Erythroblast (primary cell): ENCODE measurements at regions not wholly inside any gene's neighbourhood (a gene's known extent, or its start where the extent isn't known, plus 50 kb on each side); places are given as distances from the start of the nearest gene placed in this dataset.

Experiments
- GATA1 ChIP-seq: IDR thresholded peaks from 2 replicates; pipeline ENCODE4 v1.6.1; 2011; ENCODE audit warnings: low read depth, mild to moderate bottlenecking, control low read depth, low read length, moderate library complexity
- POLR2A ChIP-seq: IDR thresholded peaks from 2 replicates; pipeline ENCODE4 v1.6.1; 2011; ENCODE audit warnings: mild to moderate bottlenecking, low read length

DNA sequence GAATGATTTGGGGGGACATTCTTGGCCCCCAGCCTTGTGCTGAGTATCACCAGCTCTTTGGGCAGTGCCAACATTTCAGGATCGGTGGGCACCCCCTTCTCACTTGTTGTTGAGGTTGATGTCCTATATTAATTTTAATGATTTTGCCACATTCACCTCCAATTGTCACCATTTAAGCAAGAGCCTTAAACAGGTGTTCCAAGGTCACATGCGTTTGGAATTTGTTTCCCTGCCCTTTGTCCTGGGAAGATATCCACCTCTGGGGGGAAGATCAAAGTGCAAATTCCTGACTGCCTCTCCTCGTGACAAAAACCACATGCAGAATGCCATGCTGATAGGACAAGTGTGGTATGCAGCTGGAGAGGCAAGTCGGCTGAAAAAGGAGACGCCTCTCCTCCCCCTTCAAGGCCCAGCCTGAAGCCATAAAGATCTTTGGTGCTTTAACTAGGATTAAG lies 72.5 kb upstream of the ID2 start:
- TF ChIP-seq POLR2A (no peak), GATA1 (no peak)
